ENCODE measurements at regions not wholly inside any gene's neighbourhood (a gene's known extent, or its start where the extent isn't known, plus 50 kb on each side); places are given as distances from the start of the nearest gene placed in this dataset.

DNA sequence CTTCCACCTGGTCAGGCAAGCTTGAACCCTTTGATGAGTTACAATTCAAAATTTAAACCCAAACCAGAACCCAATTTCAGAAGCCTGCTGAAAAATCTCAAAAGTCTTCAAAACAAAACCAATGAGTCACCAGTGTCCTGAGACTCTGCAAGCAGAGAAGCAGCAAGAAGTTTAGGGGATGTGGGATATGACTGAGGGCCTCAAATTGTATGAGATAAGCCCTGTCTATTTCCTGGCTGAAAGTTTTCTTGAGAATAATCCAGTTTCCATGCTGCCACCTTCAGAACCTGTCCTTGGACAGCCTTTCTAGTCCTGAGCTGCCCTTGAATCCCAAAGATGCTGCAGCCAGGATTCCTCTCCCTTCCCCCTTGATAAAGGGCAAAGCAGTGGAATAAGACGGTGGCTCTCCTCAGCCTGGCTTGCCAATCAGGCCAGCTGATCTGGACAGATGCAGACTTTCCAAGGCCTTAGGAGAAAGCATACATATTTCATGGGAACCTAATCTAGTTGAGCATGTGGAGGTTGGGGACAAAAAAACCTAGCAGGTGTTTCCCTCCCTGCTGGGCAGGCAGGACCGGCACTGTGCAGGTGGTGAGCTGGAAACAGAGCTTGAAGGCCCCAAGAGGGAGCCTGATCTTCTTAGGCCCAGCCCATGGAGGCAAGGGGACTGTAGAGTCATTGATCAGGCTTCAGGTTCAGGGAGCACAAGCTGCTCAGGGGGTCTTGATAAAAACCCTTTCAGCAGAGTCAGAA is 278.0 kb upstream of the MGAT5 start:
- Histone ChIP-seq H4K8ac (ENCODE audit: low read depth, low read length) (no peak overlapping the region), H3K18ac (ENCODE audit: low read length) (no peak overlapping the region), H2BK12ac (ENCODE audit: low read length) (no peak overlapping the region), H2AFZ (ENCODE audit: low read length) (no peak overlapping the region), H3K79me1 (ENCODE audit: low read depth, low read length) (peaks cover 3% of the 10 kb centered on the region), H3K4ac (ENCODE audit: low read length) (no peak overlapping the region), H4K91ac (ENCODE audit: low read depth, low read length, poor library complexity) (no peak overlapping the region), H2BK15ac (ENCODE audit: low read length) (no peak overlapping the region), H2AK5ac (ENCODE audit: low read depth, low read length) (no peak overlapping the region), H3K27me3 (ENCODE audit: control insufficient read depth in 3 of 3, insufficient read depth in 3 of 3, low read depth in 1 of 3, low read length in 3 of 3) (peaks cover 0 to 6% (median 0%) of the 10 kb centered on the region in 3 experiments), H3K4me3 (ENCODE audit: low read length in 2 of 2) (no peak overlapping the region), H3K27ac (replicated peaks; ENCODE audit: low read length) (no peak overlapping the region), H3K23ac (ENCODE audit: low read depth, low read length, poor library complexity) (no peak overlapping the region), H3K36me3 (replicated peaks in 1 of 2; ENCODE audit: control insufficient read depth in 2 of 2, insufficient read depth in 2 of 2, low read length in 2 of 2) (no peaks in the 10 kb centered on the region), H3K9me3 (replicated peaks in 1 of 2; ENCODE audit: control insufficient read depth in 2 of 2, insufficient read depth in 1 of 2, low read depth in 1 of 2, low read length in 2 of 2) (no peaks in the 10 kb centered on the region), H3K14ac (ENCODE audit: low read length) (no peak overlapping the region), H3K4me2 (ENCODE audit: insufficient read depth, low read length, poor library complexity, severe bottlenecking) (no peak overlapping the region), H2BK120ac (ENCODE audit: low read depth, low read length) (no peak overlapping the region), H3K9ac (ENCODE audit: low read depth, low read length, poor library complexity) (no peak overlapping the region), H2BK5ac (ENCODE audit: low read length) (no peak overlapping the region), H3K4me1 (ENCODE audit: control insufficient read depth in 2 of 2, insufficient read depth in 1 of 2, low read depth in 1 of 2, low read length in 2 of 2) (peaks cover 0 to 1% of the 10 kb centered on the region in 2 donors)
- no CpG with 5 or more reads among the region's 2 CpGs for WGBS, 2 donors (ENCODE audit: extremely low coverage in 2 of 2, insufficient read length in 2 of 2, insufficient replicate concordance in 1 of 2)
- DNase-seq (ENCODE audit: low spot score), result no peak

DNA sequence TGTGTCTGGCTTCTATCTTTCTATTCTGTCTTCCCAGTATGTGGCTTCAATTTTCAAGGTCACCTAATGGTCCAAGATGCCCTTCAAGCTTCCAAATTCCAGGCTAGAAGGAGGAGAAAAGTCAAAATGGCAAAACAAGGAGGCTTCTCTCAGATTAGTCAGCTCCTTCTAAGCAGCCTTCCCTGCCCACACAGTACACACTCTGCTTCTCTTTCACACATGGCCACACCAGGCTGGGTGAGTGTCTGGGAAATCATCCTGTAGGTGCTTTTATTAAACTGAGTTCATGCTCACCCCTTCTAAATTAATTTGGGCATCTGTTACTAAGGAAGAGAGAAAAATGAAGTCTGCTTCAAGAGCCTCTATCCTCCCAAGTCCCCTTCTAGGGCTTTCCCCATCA is 277.2 kb upstream of the MGAT5 start:
- Histone ChIP-seq H3K14ac (ENCODE audit: low read length) (no peak overlapping the region), H3K4ac (ENCODE audit: low read length) (no peak overlapping the region), H2AFZ (ENCODE audit: low read length) (no peak overlapping the region), H2BK12ac (ENCODE audit: low read length) (no peak overlapping the region), H3K4me2 (ENCODE audit: insufficient read depth, low read length, poor library complexity, severe bottlenecking) (no peak overlapping the region), H3K9ac (ENCODE audit: low read depth, low read length, poor library complexity) (no peak overlapping the region), H2BK15ac (ENCODE audit: low read length) (no peak overlapping the region), H2BK5ac (ENCODE audit: low read length) (no peak overlapping the region), H3K9me3 (replicated peaks in 1 of 2; ENCODE audit: control insufficient read depth in 2 of 2, insufficient read depth in 1 of 2, low read depth in 1 of 2, low read length in 2 of 2) (no peaks in the 10 kb centered on the region), H4K8ac (ENCODE audit: low read depth, low read length) (no peak overlapping the region), H2AK5ac (ENCODE audit: low read depth, low read length) (no peak overlapping the region), H3K27ac (replicated peaks; ENCODE audit: low read length) (no peak overlapping the region), H3K27me3 (ENCODE audit: control insufficient read depth in 3 of 3, insufficient read depth in 3 of 3, low read depth in 1 of 3, low read length in 3 of 3) (peaks cover 0 to 4% (median 0%) of the 10 kb centered on the region in 3 experiments), H2BK120ac (ENCODE audit: low read depth, low read length) (no peak overlapping the region), H3K79me1 (ENCODE audit: low read depth, low read length) (peaks cover 3% of the 10 kb centered on the region), H3K23ac (ENCODE audit: low read depth, low read length, poor library complexity) (no peak overlapping the region), H3K18ac (ENCODE audit: low read length) (no peak overlapping the region), H3K36me3 (replicated peaks in 1 of 2; ENCODE audit: control insufficient read depth in 2 of 2, insufficient read depth in 2 of 2, low read length in 2 of 2) (no peaks in the 10 kb centered on the region), H3K4me1 (ENCODE audit: control insufficient read depth in 2 of 2, insufficient read depth in 1 of 2, low read depth in 1 of 2, low read length in 2 of 2) (peaks cover 0 to 1% of the 10 kb centered on the region in 2 donors), H4K91ac (ENCODE audit: low read depth, low read length, poor library complexity) (no peak overlapping the region), H3K4me3 (ENCODE audit: low read length in 2 of 2) (no peak overlapping the region)
- no peak for DNase-seq (ENCODE audit: low spot score)

DNA sequence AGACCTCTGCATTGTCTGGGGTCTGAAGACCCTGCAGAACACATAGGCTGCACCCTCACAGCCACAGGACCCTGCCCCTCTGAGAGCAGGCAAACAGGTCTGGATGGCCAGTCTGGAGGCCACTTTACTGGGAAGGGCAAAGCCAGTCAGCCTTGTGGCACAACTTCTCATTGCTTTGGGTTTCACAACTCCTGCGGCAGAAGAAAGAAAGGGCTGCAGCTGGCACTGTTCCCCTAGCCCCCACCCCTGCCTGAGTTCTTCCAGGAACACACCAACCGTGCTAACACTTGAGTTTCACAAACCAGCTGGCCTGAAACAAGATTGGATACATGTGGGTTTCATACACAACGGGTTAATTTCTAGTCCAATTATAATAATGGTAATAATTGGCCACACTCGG is 276.5 kb upstream of the MGAT5 start:
- Histone ChIP-seq H4K91ac (ENCODE audit: low read depth, low read length, poor library complexity) (no peak overlapping the region), H3K27ac (replicated peaks; ENCODE audit: low read length) (no peak overlapping the region), H3K4me3 (ENCODE audit: low read length in 2 of 2) (no peak overlapping the region), H3K4ac (ENCODE audit: low read length) (no peak overlapping the region), H2AK5ac (ENCODE audit: low read depth, low read length) (no peak overlapping the region), H3K18ac (ENCODE audit: low read length) (no peak overlapping the region), H3K4me1 (ENCODE audit: control insufficient read depth in 2 of 2, insufficient read depth in 1 of 2, low read depth in 1 of 2, low read length in 2 of 2) (peaks cover 0 to 1% of the 10 kb centered on the region in 2 donors), H3K9ac (ENCODE audit: low read depth, low read length, poor library complexity) (no peak overlapping the region), H3K23ac (ENCODE audit: low read depth, low read length, poor library complexity) (no peak overlapping the region), H2AFZ (ENCODE audit: low read length) (no peak overlapping the region), H4K8ac (ENCODE audit: low read depth, low read length) (no peak overlapping the region), H3K79me1 (ENCODE audit: low read depth, low read length) (peaks cover 3% of the 10 kb centered on the region), H2BK12ac (ENCODE audit: low read length) (no peak overlapping the region), H2BK5ac (ENCODE audit: low read length) (no peak overlapping the region), H3K9me3 (replicated peaks in 1 of 2; ENCODE audit: control insufficient read depth in 2 of 2, insufficient read depth in 1 of 2, low read depth in 1 of 2, low read length in 2 of 2) (no peaks in the 10 kb centered on the region), H3K4me2 (ENCODE audit: insufficient read depth, low read length, poor library complexity, severe bottlenecking) (no peak overlapping the region), H3K14ac (ENCODE audit: low read length) (no peak overlapping the region), H3K36me3 (replicated peaks in 1 of 2; ENCODE audit: control insufficient read depth in 2 of 2, insufficient read depth in 2 of 2, low read length in 2 of 2) (no peaks in the 10 kb centered on the region), H2BK120ac (ENCODE audit: low read depth, low read length) (no peak overlapping the region), H2BK15ac (ENCODE audit: low read length) (no peak overlapping the region), H3K27me3 (ENCODE audit: control insufficient read depth in 3 of 3, insufficient read depth in 3 of 3, low read depth in 1 of 3, low read length in 3 of 3) (peaks cover 0 to 4% (median 0%) of the 10 kb centered on the region in 3 experiments)
- no CpG with 5 or more reads among the region's 4 CpGs for WGBS, 2 donors (ENCODE audit: extremely low coverage in 2 of 2, insufficient read length in 2 of 2, insufficient replicate concordance in 1 of 2)
- DNase-seq (ENCODE audit: low spot score), result no peak

DNA sequence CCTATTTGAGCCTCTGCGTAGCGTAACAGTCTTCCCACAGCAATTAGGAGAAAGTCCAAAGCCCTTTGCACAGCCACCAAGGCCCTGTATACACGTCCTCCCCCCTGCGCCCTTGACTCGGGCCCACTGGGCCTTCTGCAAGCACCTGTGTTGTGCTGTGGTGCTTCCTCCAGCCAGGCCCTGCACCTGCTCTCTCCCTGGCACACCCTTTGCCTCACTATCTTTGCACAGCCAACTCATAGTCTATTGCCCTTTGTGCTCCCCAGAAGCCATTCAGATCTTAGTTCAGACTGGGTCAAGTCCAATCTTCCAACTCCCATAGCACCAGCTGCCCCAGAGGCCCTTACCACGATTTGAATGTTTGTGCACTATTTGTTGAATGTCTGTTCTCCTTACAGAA is 271.6 kb upstream of the MGAT5 start:
- no CpG with 5 or more reads among the region's 6 CpGs for WGBS, 2 donors (ENCODE audit: extremely low coverage in 2 of 2, insufficient read length in 2 of 2, insufficient replicate concordance in 1 of 2)
- no peak overlapping the region for H2AK5ac ChIP-seq (ENCODE audit: low read depth, low read length)
- DNase-seq (ENCODE audit: low spot score), result no peak
- H3K14ac ChIP-seq (ENCODE audit: low read length), result no peak overlapping the region
- no peak overlapping the region for H3K4me3 ChIP-seq (ENCODE audit: low read length in 2 of 2)
- no peaks in the 10 kb centered on the region for H3K36me3 ChIP-seq (replicated peaks in 1 of 2; ENCODE audit: control insufficient read depth in 2 of 2, insufficient read depth in 2 of 2, low read length in 2 of 2)
- no peak overlapping the region for H3K18ac ChIP-seq (ENCODE audit: low read length)
- H2BK15ac ChIP-seq (ENCODE audit: low read length), result no peak overlapping the region
- H4K91ac ChIP-seq (ENCODE audit: low read depth, low read length, poor library complexity), result no peak overlapping the region
- peaks cover 0 to 9% (median 0%) of the 10 kb centered on the region in 3 experiments for H3K27me3 ChIP-seq (ENCODE audit: control insufficient read depth in 3 of 3, insufficient read depth in 3 of 3, low read depth in 1 of 3, low read length in 3 of 3)
- H3K27ac ChIP-seq (replicated peaks; ENCODE audit: low read length), result no peak overlapping the region
- no peak overlapping the region for H2BK120ac ChIP-seq (ENCODE audit: low read depth, low read length)
- no peak overlapping the region for H3K9ac ChIP-seq (ENCODE audit: low read depth, low read length, poor library complexity)
- H3K4me2 ChIP-seq (ENCODE audit: insufficient read depth, low read length, poor library complexity, severe bottlenecking), result no peak overlapping the region
- no peak overlapping the region for H2AFZ ChIP-seq (ENCODE audit: low read length)
- H3K23ac ChIP-seq (ENCODE audit: low read depth, low read length, poor library complexity), result no peak overlapping the region
- no peak overlapping the region for H2BK12ac ChIP-seq (ENCODE audit: low read length)
- H3K4me1 ChIP-seq (ENCODE audit: control insufficient read depth in 2 of 2, insufficient read depth in 1 of 2, low read depth in 1 of 2, low read length in 2 of 2), result peaks cover 0 to 2% of the 10 kb centered on the region in 2 donors
- no peak overlapping the region for H4K8ac ChIP-seq (ENCODE audit: low read depth, low read length)
- H3K79me1 ChIP-seq (ENCODE audit: low read depth, low read length), result peaks cover 3% of the 10 kb centered on the region
- H2BK5ac ChIP-seq (ENCODE audit: low read length), result no peak overlapping the region
- peaks cover 0 to 3% of the 10 kb centered on the region in 2 donors for H3K9me3 ChIP-seq (replicated peaks in 1 of 2; ENCODE audit: control insufficient read depth in 2 of 2, insufficient read depth in 1 of 2, low read depth in 1 of 2, low read length in 2 of 2)
- H3K4ac ChIP-seq (ENCODE audit: low read length), result no peak overlapping the region

Data from neuronal stem cell (in vitro differentiated cells).